GM21529 (cell line): ENCODE measurements at regions not wholly inside any gene's neighbourhood (a gene's known extent, or its start where the extent isn't known, plus 50 kb on each side); places are given as distances from the start of the nearest gene placed in this dataset.
A peak's percentile ranks its signal among the peaks of the same experiment; 100 is the strongest.

Experiments
- ATAC-seq: cut with Tn5 transposase; IDR thresholded peaks from one replicate; pipeline ENCODE4 v1.9.1; 2021; ENCODE audit not compliant: unreplicated experiment

DNA sequence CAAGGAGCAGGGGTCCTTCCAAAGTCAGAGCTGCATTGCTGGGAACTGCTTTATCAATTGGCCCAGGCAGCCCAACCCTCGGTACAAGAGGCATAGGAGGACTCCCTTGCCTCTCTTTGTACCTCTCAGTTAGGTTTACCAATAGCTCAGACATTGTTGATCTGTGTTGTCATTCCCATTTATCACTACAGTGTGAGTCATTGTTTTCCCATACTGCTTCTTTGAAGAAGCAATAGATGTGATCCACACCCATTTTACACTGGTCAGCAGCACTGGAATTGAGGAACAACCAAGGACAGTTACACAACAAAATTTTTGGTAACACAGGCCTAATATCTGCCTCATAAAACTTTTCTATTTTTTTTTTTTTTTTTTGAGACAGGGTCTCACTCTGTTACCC is 307.2 kb downstream of the SNX13 start:
- no peak for ATAC-seq

- ATAC-seq = no peak
Measured at GRCh38 chr7:17638727-17639126, 301.6 kb downstream of the SNX13 start.

- ATAC-seq = peak; percentile 79
Measured at GRCh38 chr7:17640730-17641377, 299.4 kb downstream of the SNX13 start.

- no peak for ATAC-seq
Measured at GRCh38 chr7:17645500-17645899, 294.8 kb downstream of the SNX13 start.

- no peak for ATAC-seq
Measured at GRCh38 chr7:17646253-17646956, 293.9 kb downstream of the SNX13 start.

DNA sequence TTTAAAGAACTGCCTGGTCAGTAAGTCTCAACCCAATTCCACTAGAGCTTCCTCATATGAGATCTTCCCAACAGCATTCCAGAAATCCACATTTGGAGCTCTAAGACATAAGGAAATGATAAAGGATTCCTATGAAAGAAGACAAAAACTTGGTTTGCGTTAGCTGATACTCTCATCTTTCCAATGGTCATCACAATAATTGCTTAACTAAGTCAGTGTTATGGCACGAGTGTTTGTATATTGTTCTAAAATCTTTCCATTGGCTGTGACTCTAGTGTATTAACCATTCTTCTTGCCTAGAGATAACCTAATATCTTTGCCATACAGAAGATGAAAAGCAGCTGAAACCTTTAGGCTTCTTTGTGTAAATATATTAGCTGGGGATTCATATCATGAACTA is 289.0 kb downstream of the SNX13 start:
- no peak for ATAC-seq

- ATAC-seq = no peak
Measured at GRCh38 chr7:17651863-17652385, 288.4 kb downstream of the SNX13 start.

DNA sequence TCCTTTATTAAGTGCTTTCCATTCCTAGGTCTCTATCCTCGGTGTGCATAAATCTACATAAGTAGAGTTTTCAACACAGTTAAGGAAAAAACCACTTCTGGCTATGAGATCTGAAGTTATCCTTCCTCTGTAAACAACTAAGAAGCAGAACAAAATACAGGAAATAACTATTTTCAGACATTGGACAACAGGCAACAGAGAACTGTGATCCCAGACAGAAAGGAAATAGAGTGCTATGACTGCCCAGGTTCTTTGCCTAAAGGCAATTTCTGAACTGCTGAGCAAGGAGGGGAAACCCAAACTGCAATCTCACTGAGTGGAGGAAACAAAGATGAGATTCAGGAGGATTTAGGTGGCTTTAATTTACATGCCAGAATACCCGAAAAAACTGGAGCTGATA is 285.4 kb downstream of the SNX13 start:
- ATAC-seq = no peak

GRCh38 chr7:17659126-17659525 is 281.2 kb downstream of the SNX13 start:
- ATAC-seq = no peak

DNA sequence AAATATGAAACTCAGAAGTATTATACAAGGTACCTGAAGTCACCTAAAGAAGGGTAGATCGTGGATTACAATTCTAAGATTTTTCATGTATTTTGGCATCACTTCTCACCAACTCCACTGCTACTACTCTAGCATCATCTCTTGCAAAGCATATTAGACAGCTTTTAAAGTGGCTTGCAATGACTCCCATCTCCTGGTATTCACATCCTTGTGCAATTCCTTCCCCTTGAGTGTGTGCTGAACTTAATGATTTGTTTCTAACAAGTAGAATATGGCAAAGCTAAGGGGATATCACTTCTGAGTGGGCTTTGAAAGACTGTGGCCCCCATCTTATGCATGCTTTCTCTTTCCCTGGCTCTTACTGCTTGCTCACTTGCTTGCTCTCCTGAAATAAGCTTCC is 280.2 kb downstream of the SNX13 start:
- ATAC-seq = no peak

GRCh38 chr7:17661982-17662585 is 278.2 kb downstream of the SNX13 start:
- ATAC-seq = no peak

DNA sequence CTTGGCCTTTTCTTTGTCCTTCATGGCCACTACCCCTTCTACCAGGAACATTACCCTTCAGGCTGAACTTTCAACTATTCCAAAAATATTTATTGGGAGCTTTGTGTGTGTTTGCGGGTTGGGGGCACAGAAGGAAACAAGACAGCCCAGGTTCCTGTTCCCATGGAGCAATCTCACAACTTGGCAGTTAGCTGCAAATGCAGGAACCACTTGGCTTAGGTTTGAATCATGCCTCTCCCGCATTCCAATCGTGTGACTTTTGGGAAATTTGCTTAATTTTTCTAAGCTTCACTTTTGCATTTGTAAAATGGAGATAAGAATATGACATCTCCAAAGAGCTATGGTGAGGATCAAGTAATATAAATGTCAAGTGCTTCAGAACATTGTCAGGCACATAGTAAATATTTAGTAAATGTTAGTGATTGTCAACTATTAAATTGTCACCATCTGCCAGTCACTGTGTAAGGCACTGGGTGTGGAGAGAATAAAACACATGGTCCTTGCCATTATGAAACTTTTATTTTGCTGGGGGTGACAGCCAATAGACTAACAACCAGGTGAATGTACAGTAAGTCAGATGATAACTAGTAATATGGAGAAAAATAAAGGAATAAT is 277.1 kb downstream of the SNX13 start:
- no peak for ATAC-seq

- ATAC-seq = no peak
Measured at GRCh38 chr7:17665029-17665428, 275.3 kb downstream of the SNX13 start.

GRCh38 chr7:17668122-17668521 is 272.2 kb downstream of the SNX13 start:
- peak; percentile 63 for ATAC-seq

DNA sequence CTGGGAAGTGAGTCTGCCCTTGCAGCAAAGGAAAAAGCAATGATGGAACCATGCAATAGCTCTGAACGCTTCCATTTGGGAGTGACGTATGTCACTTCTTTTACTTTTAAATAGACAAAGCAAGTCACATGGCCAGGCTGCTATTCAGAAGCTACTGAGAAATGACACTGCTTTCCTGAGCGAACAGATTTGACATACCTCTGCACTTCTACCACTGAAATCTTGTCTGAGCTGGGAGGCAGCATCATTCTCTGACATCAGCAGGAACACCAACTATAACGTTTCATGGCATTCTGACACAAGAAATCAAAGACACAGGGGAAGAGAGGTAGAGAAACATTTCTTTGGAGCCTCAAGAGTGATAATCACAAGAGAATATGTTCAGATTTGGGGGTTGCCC is 271.1 kb downstream of the SNX13 start:
- ATAC-seq = no peak

DNA sequence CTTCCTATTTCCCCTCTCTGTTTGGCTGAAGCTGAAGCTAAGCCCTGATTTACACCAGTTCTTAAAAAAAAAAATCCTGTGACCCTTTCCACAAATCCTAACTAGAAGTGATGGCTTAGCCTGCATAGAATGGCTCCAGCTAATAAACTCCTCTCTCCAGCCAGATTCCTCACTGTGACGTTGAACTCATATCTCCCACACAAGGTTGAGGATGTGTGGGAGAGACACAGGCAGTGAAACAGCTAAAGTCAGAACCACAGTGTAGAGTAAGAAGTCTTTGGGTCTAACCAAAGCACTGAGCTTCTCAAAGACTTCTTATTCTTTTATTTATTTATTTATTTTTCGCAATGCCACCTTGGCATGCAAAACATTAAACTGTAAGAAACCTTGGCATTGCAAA is 268.3 kb downstream of the SNX13 start:
- ATAC-seq = no peak

DNA sequence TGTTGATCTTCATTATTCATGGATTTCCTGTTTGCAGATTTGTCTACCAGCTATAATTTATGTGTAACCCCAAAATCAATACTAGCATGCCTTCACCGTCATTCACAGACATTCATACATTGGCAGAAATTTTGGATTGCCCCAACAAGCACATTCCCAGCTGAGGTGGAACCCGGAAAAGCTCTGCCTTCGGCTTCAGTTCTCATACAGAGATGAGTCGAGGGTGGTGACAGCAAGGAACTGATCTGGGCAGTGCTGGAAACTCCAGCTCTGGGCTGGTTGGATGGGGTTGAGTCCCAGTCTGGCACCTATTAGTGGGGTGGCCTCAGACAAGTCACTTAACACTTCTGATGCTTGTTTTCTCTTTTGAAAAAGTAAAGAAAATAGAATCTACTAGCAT is 267.5 kb downstream of the SNX13 start:
- ATAC-seq = no peak

GRCh38 chr7:17674166-17674942 is 265.9 kb downstream of the SNX13 start:
- ATAC-seq = no peak

DNA sequence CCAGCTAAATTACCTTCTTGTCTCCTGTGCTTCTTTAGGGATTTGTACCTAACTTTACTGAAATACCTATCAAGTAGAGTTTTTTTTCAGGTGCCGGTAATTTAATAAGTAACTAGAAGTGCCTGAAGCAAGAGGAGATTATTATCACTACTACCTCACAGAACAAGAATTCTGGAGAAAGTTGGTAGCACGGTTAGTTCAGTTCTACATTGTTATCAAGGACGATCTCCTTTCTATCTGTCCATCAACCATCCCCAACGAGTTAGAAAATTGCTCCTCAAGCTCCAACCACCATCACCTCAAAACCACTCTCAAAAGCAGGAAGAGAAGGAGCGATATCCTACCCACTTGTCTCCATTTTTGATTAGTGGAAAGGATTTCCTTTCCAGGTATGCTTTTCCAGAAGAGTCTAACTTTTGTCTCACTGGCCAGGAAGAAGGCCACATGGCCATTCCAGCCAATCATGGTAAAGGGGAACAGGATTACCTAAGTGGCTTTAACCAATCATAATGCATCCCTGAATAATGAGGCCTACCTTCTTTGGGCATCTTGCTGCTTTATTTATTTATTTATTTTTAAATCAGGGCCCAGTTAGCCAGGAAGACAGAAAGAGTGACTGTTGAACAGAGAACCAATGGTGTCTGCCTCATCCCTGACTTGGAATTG is 265.2 kb downstream of the SNX13 start:
- ATAC-seq = no peak

DNA sequence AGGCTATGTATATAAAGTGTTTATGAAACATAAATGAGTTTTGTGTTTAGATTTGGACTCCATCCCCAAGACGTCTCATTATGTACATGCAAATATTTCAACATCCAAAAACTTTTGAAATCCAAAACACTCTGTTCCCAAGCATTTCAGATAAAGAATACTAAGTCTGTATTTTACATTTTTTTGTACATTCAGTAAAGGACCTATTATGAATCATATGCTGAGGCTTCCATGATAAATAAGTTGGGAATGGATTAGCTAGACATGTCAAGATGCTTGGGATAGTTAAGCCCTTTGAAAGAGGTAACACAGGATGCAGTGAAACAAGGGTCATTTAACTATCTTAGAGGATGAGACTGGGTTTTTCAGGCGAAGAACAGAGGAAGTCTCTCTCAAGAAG is 262.9 kb downstream of the SNX13 start:
- ATAC-seq = no peak
